ENCODE measurements at regions not wholly inside any gene's neighbourhood (a gene's known extent, or its start where the extent isn't known, plus 50 kb on each side); places are given as distances from the start of the nearest gene placed in this dataset.

GRCh38 chr1:208476846-208477170, 232.6 kb upstream of the PLXNA2 start:
- TF ChIP-seq BHLHE40 (IDR thresholded peaks at IDR 0.05; ENCODE audit: borderline replicate concordance), result no peak
- TF ChIP-seq ELF4 (IDR thresholded peaks at IDR 0.05), result no peak
